Large intestine (tissue), 3 donors: ENCODE measurements at regions not wholly inside any gene's neighbourhood (a gene's known extent, or its start where the extent isn't known, plus 50 kb on each side); places are given as distances from the start of the nearest gene placed in this dataset.

Experiments
- DNase-seq, 2 donors: peaks; one replicate each; pipeline versions ENCODE4 v3.0.0 to v3.0.0-alpha.2; 2013
- H3K27ac ChIP-seq: one replicate; pipeline ENCODE4 v1.5.1; 2013; ENCODE audit warnings: low read length
- H3K27me3 ChIP-seq: 2 replicates; pipeline ENCODE4 v1.6.1; 2013; ENCODE audit warnings: low read length; ENCODE audit not compliant: control insufficient read depth, insufficient read depth
- H3K36me3 ChIP-seq: 2 replicates; pipeline ENCODE4 v1.6.1; 2013; ENCODE audit warnings: low read length; ENCODE audit not compliant: control insufficient read depth, insufficient read depth
- H3K4me1 ChIP-seq: one replicate; pipeline ENCODE4 v1.6.1; 2013; ENCODE audit warnings: low read length; ENCODE audit not compliant: control insufficient read depth, insufficient read depth
- H3K4me3 ChIP-seq: one replicate; pipeline ENCODE4 v1.5.1; 2013; ENCODE audit warnings: low read length
- H3K9me3 ChIP-seq: one replicate; pipeline ENCODE4 v1.6.1; 2013; ENCODE audit warnings: mild to moderate bottlenecking, low read depth, low read length, moderate library complexity; ENCODE audit not compliant: control insufficient read depth
- WGBS: methylation state at CpG from one replicate; pipeline ENCODE4 v1.1.5; 2013; ENCODE audit warnings: low lambda C conversion rate; ENCODE audit not compliant: insufficient coverage; 5-methylcytosine and 5-hydroxymethylcytosine counted together

DNA sequence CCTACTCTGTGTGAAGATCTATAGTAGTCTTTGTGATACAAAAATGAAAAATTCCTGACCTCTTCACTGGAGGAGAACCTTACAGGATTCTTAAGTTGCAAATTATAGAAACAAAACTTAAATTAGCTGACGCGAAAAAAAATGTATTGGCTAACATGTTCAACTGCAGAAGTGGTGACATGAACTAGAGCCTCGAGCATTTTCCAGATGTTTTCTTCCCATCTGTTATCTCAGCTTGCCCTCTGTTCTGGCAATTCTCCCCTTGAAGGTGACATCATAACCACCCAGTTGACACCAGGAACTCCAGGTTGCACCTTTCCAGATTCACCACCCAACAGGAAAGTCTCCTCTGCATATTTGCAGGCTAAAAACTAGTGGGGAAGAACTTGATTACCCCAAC lies 222.4 kb downstream of the KDR start:
- Histone ChIP-seq H3K9me3 (no peaks in the 10 kb centered on the region), H3K27me3 (peaks cover 3% of the 10 kb centered on the region), H3K27ac (no peak overlapping the region), H3K4me1 (no peaks in the 10 kb centered on the region), H3K36me3 (no peaks in the 10 kb centered on the region), H3K4me3 (no peak overlapping the region)
- 100% methylated on average over 2 of the region's 3 CpGs for WGBS
- DNase-seq: no peak

- Histone ChIP-seq H3K9me3 (no peaks in the 10 kb centered on the region), H3K27ac (no peak overlapping the region), H3K36me3 (no peaks in the 10 kb centered on the region), H3K27me3 (peaks cover 3% of the 10 kb centered on the region), H3K4me3 (no peak overlapping the region), H3K4me1 (no peaks in the 10 kb centered on the region)
- DNase-seq: no peak
- 80% methylated on average over 1 of the region's 1 CpG for WGBS
Observed at GRCh38 chr4:54902271-54902670, 223.1 kb downstream of the KDR start.

DNA sequence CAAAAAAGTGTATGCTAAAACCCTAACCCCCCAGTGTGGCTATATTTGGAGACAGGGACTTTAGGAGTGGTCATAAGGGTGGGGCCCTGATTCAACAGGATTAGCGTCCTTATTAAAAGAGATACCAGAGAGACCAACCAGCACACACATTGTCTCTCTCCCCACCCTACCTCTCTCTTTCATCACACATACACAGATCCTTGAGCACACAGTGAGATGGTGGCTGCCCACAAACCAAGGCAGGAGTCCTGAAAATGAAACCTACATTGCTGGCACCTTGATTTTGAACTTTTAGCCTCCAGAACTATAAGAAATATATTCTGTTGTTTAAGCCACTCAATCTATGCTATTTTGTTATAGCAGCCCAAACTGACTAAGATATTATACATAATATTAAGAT lies 224.2 kb downstream of the KDR start:
- H3K4me1 ChIP-seq: no peaks in the 10 kb centered on the region
- DNase-seq: no peak
- no CpG with 5 or more reads among the region's 1 CpG for WGBS
- no peaks in the 10 kb centered on the region for H3K9me3 ChIP-seq
- H3K27ac ChIP-seq: no peak overlapping the region
- H3K4me3 ChIP-seq: no peak overlapping the region
- H3K27me3 ChIP-seq: peaks cover 3% of the 10 kb centered on the region
- no peaks in the 10 kb centered on the region for H3K36me3 ChIP-seq

- no peak for DNase-seq
- no peaks in the 10 kb centered on the region for H3K4me1 ChIP-seq
- H3K27ac ChIP-seq: no peak overlapping the region
- H3K27me3 ChIP-seq: peaks cover 3% of the 10 kb centered on the region
- 100% methylated on average over 1 of the region's 2 CpGs for WGBS
- no peak overlapping the region for H3K4me3 ChIP-seq
- no peaks in the 10 kb centered on the region for H3K9me3 ChIP-seq
- H3K36me3 ChIP-seq: no peaks in the 10 kb centered on the region
Observed at GRCh38 chr4:54898656-54899340, 226.6 kb downstream of the KDR start.

DNA sequence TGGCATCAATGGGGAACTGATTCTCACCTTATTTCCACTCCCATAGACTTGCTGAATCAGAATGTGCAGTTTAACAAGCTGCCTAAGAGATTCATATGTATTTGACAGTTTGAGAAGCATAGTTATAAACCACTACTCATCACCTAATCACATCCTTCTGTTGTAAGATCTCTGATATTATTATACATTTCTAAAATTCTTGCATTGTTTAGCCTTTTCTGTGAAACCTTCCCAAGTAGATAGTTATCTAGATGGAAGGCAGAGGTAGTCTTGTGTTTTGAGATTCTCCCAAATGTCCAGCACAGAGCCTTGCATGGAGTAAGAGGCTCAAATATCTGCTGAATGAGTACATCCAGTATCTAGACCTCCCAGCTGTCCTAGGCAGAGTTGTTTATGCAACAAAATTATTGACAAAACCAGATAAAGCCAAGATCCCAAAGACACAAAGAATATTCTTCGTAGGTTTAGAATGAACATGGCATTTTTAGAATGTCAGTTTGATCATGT lies 227.3 kb downstream of the KDR start:
- H3K36me3 ChIP-seq: no peaks in the 10 kb centered on the region
- H3K9me3 ChIP-seq: no peaks in the 10 kb centered on the region
- no peak overlapping the region for H3K4me3 ChIP-seq
- H3K27ac ChIP-seq: no peak overlapping the region
- peaks cover under 1% of the 10 kb centered on the region for H3K27me3 ChIP-seq
- no CpG with 5 or more reads among the region's 1 CpG for WGBS
- no peaks in the 10 kb centered on the region for H3K4me1 ChIP-seq
- DNase-seq: no peak

DNA sequence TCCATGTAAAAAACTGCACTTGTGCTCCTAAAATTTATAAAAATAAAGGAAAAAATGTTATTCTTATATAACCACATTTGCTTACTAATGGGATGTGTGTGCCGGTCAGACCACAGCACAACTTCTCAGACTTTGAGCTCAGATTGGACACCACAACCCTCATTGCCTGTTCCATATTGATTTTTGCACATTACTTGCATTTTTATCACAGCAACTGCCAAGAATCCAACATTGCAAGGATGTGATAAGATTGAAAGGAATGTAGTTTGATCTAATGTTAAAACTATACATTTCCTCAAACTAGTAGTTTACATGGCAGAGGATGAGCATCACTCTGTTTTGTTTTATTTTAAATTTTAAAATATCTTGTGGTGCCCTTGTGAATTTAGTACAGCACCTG lies 227.8 kb downstream of the KDR start:
- no CpG with 5 or more reads among the region's 1 CpG for WGBS
- DNase-seq: no peak
- no peaks in the 10 kb centered on the region for H3K9me3 ChIP-seq
- no peaks in the 10 kb centered on the region for H3K4me1 ChIP-seq
- H3K36me3 ChIP-seq: no peaks in the 10 kb centered on the region
- no peak overlapping the region for H3K27ac ChIP-seq
- H3K27me3 ChIP-seq: no peaks in the 10 kb centered on the region
- no peak overlapping the region for H3K4me3 ChIP-seq

DNA sequence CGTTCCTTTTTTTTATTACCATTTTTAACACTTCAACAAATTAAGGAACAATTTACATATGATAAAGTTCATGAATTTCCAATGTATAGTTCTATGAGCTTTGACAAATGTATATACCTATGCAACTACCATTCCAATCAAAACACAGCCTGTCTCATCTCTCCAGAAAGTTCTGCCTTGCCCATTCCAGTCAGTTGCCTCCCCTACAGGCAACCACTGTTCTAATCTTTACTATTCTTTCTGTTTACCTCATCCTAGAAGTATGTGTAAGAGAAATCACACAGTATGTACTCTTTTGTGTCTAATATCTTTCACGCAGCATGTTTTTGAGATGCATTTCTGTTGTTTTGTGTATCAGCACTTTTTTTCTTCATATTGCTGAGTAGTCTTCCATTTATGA lies 224.9 kb downstream of the KIT start:
- Histone ChIP-seq H3K27me3 (no peaks in the 10 kb centered on the region), H3K4me1 (no peaks in the 10 kb centered on the region), H3K27ac (no peak overlapping the region), H3K9me3 (no peaks in the 10 kb centered on the region), H3K4me3 (no peak overlapping the region), H3K36me3 (no peaks in the 10 kb centered on the region)
- 100% methylated on average over 1 of the region's 2 CpGs for WGBS
- DNase-seq: no peak

DNA sequence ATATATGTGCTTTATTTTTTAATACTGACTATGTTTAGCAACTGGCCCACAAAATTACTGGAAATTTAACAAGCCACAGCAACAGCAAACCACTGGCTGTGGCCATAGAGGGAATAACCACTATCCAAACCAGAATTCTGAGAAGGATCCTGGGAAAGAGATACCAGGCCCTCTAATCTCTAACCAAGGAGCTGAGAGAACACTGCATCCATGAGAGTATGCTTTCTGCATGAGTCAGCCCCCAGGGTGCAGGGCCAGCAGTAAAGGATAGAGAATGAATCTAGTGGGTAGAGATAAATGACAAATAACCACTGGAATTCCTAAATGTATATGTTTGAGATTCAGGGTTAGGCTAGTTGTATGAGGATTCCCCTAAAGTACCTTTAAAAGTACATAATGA lies 221.8 kb downstream of the KIT start:
- no peak for DNase-seq
- H3K27ac ChIP-seq: no peak overlapping the region
- H3K27me3 ChIP-seq: no peaks in the 10 kb centered on the region
- H3K4me3 ChIP-seq: no peak overlapping the region
- no peaks in the 10 kb centered on the region for H3K9me3 ChIP-seq
- no peaks in the 10 kb centered on the region for H3K36me3 ChIP-seq
- no peaks in the 10 kb centered on the region for H3K4me1 ChIP-seq

DNA sequence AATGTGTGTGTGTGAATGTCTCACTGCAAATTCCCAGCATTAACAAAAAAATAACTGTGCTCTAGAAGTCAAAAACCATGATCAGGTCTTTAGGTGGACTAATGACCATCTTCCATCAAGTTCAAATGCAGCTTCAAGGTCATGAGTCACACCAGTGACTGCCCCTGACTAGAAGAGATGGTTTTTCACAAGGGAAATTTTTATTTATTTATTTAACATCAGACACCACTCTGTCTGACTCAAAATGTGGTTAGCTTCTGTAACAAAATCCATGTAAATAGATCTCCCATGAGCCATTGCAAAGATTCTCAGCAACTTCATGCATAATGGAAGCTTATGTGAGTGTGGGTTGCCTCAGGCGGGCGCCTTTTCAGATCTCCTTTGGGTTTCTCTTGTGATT lies 219.2 kb downstream of the KIT start:
- no CpG with 5 or more reads among the region's 2 CpGs for WGBS
- no peak for DNase-seq
- H3K36me3 ChIP-seq: no peaks in the 10 kb centered on the region
- no peaks in the 10 kb centered on the region for H3K4me1 ChIP-seq
- no peaks in the 10 kb centered on the region for H3K9me3 ChIP-seq
- H3K27me3 ChIP-seq: no peaks in the 10 kb centered on the region
- no peak overlapping the region for H3K27ac ChIP-seq
- no peak overlapping the region for H3K4me3 ChIP-seq

DNA sequence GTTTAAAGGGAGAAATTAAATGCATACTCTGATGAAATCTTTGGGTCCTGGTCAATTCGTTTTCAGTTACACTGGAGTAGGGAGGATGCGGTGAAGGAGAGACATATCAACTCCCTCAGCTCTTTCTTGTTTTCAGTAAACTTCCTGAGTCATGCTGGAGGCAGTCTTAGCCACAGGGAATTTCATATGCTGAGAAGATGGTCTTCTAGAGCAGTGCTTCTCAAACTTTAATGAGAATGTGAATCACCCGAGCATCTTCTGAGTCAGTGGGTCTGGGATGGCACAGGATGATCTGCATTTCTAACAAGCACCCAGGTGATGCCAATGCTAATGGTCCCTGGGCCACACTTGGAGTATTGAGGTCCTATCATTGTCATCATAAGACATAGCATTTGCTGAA lies 214.5 kb downstream of the KIT start:
- Histone ChIP-seq H3K36me3 (no peaks in the 10 kb centered on the region), H3K27me3 (no peaks in the 10 kb centered on the region), H3K27ac (no peak overlapping the region), H3K4me3 (no peak overlapping the region), H3K9me3 (no peaks in the 10 kb centered on the region), H3K4me1 (no peaks in the 10 kb centered on the region)
- DNase-seq: no peak
- WGBS: no CpG with 5 or more reads among the region's 3 CpGs

DNA sequence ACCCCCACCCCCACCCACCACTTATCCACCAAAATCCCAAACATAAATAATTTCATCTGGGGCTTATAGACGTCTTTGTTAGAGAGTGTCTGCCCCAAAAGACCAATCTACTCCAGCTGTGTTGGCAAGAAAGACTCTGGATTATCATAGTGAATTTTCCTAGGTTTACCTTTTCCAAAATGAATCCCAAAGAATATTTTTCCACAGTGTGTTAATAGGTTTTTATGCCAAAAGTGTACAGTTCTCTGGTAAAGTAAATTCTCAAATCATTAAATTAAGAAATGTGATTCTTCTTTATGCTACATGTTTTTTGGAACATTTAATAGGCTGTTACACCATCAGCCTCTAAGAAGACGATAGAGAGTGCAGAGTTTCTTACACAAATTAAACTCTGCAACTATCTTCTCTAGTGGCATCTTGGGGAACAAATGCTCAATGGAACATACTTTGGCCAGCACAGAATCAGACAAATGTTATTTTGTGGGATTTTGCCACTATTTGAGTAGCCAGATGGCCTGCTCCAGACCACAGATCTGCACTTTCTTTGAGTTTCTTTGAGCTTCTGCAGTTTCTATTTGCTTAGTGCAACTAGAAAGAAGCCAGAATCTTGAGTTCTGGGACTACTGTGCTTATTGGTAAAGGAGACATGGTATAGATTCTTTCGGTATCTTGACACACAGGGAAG lies 206.0 kb downstream of the KIT start:
- no peak for DNase-seq
- Histone ChIP-seq H3K27me3 (no peaks in the 10 kb centered on the region), H3K4me1 (no peaks in the 10 kb centered on the region), H3K36me3 (no peaks in the 10 kb centered on the region), H3K27ac (no peak overlapping the region), H3K9me3 (no peaks in the 10 kb centered on the region), H3K4me3 (no peak overlapping the region)
- WGBS: no CpG with 5 or more reads among the region's 3 CpGs
